HG03025 (cell line): ENCODE measurements at regions not wholly inside any gene's neighbourhood (a gene's known extent, or its start where the extent isn't known, plus 50 kb on each side); places are given as distances from the start of the nearest gene placed in this dataset.
"Not testable (repeated sequence)": the region's sequence is repeated elsewhere in the genome, so short reads cannot be mapped to it uniquely, and the experiment has no call there.

Experiments
- ATAC-seq: cut with Tn5 transposase; IDR thresholded peaks from one replicate; pipeline ENCODE4 v1.9.1; 2021; ENCODE audit warnings: mild to moderate bottlenecking, moderate library complexity; ENCODE audit not compliant: unreplicated experiment, low FRiP score

DNA sequence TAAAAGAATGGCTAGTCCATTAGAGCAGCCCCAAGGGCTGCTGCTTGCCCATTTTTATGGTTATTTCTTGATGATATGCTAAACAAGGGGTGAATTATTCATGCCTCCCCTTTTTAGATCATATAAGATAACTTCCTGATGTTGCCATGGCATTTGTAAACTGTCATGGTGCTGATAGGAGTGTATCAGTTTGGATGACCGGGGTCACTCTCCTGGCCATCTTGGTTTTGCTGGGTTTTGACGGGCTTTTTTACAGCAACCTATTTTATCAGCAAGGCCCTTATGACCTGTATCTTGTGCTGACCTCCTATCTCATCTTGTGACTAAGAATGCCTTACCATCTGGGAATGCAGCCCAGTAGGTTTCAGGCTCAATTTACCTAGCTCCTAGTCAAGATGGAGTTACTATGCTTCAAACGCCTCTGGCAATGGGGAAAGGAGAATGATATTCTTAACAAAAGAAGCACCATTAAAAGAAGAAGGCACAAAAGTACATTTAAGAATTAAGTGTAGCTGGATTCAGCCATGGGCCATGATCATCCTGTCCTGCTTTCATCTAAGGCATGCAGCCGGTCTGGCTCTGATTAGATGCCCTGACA, 1156.0 kb downstream of the PCDH9 start:
- no peak for ATAC-seq

DNA sequence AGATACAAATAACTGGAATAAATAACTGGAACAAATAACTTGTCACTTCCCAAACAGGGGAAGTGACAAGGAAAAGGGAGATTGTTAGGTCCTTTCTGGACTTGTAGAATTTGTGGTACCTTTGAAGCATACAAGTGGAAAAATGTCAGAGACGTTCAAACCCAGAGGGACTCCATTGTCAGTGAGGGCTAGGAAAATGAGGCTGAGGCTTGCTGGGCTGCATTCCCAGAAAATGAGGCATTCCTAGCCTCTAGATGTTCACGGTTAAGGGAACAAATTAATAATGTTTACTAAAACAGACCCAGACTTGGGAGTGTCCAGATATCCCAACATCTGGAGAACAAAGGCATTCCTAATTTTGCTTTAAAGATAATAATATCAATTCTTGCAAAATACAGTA, 1158.0 kb downstream of the PCDH9 start:
- not testable (repeated sequence) for ATAC-seq

DNA sequence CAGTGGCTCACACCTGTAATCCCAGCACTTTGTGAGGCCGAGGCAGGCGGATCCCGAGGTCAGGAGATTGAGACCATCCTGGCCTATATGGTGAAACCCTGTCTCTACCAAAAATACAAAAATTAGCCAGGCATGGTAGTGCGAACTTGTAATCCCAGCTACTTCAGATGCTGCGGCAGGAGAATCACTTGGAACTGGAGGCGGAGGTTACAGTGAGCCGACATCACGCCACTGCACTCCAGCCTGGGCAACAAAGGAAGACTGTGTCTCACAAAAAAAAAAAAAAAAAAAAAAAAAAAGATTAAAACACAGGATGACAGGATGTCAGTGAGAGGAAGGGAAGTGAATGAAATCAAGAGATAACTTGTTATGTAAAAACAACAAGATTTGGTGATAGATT, 1158.5 kb downstream of the PCDH9 start:
- no peak for ATAC-seq

DNA sequence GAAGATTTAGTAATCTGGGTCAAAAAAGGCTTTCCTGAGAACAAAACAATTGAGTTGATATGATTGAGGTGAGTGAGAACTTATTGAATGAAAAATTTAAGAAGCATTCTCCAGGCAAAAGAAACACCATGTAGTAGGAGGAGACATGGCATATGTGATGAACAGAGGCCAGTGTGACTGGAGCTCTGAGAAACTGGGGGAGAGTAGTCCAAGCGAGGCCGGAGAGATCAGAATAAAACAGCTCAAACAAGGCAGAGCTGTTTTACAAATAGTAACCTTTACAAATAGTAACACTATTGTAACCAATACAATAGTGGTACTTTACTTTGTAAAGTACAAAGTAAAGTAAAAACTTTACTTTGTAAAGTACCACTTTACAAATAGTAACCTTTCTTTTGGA, 1159.1 kb downstream of the PCDH9 start:
- no peak for ATAC-seq

DNA sequence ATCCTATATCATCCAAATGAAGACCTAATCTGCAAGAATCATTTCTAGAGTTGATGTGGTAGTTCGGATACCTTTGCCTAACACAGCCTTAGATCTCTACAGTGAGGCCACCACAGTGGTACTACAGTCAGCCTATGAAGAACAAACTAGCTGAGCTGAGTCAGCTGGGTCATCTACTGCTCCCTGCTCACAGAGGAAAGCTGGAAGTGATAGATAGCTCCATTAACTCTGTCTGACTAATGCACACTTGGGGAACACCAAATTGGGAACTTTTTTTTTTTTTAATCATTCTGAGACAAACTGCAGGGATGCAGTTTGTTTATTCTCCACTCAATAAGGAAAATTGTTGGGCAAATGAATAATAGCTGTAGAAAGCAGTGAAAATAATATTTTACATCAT, 1160.6 kb downstream of the PCDH9 start:
- no peak for ATAC-seq

DNA sequence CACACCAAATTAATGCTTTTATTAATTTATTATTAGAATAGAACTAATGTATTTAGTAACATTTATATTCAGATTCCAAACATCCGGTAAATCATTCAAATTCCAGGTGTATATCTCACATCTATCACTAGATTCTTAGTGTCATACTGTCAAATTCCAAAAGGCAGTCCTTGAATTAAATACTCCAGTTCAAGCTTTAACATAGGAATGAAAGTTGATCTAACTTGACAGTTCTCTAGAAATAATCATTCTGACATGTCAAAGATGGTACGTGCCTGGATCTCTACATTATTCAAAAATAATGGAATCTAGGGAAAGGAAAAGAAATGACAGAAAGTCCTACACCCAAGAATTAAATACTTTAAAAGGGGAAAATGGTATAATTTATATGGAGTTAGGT, 1161.5 kb downstream of the PCDH9 start:
- ATAC-seq, result no peak

DNA sequence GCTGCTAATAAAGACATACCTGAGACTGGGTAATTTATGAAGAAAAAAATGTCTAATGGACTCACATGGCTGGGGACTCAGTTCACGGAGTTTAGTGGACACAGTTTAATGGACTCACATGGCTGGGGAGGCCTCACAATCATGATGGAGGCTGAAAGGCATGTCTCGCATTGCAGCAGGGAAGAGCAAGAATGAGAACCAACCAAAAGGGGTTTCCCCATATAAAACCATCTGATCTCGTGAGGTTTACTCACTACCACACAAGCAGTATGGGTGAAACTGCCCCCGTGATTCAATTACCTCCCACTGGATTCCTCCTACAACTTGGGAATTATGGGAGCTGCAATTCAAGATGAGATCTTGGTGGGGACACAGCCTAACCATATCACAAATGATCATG, 1181.2 kb downstream of the PCDH9 start:
- ATAC-seq, result no peak

DNA sequence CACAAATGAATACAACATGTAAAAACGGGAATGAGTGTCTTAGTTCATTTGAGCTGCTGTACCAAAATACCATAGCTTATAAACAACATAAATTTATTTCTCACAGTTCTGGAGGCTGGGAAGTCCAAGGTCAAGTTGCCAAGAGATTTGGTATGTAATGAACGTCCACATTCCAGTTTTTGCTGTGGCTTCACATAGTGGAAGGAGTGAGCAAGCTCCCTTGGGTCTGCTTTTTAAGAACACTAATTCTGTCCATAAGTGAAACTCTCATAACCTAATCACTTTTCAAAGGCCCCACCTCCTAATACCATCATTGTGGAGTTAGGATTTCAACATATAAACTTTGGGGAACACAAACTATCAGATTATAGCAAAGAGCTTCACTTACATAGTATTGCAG, 1189.6 kb downstream of the PCDH9 start:
- no peak for ATAC-seq

DNA sequence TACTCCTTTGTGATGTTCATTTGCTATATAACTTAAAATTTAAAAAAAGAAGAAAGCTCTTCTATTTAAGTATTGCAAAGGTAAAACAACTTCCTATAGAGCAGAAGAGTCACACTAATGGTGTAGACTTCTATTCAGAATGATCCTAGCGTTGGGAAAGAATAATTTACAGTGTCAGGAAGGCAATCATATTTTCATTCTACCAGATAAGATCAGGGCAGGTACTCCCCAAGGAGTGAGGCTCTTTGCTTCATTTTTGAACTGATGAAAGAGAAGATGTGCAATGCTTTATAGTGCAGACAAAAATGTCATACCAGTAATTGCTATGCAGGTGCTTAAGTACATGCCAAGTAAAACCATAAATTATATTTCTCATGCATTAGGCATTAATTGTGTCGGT, 1193.0 kb downstream of the PCDH9 start:
- ATAC-seq, result no peak

DNA sequence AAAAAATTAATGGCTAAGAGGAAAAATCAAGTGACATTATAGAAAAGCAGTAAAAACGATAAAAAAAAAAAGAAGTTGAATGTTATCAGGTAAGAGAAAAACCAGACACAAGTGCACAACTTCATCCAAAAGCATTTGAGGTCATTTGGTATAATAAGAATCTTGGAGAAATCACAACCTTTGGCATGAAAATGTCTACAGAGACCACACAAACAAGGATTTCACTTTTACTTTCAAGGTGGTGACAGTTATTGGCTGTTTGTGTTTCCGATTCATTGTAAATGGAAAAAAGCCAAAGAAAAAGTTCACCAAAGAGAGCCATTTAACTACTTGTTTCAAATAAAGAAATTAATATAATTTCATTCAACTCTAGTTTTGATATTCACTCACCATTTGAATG, 1193.5 kb downstream of the PCDH9 start:
- ATAC-seq, result no peak

DNA sequence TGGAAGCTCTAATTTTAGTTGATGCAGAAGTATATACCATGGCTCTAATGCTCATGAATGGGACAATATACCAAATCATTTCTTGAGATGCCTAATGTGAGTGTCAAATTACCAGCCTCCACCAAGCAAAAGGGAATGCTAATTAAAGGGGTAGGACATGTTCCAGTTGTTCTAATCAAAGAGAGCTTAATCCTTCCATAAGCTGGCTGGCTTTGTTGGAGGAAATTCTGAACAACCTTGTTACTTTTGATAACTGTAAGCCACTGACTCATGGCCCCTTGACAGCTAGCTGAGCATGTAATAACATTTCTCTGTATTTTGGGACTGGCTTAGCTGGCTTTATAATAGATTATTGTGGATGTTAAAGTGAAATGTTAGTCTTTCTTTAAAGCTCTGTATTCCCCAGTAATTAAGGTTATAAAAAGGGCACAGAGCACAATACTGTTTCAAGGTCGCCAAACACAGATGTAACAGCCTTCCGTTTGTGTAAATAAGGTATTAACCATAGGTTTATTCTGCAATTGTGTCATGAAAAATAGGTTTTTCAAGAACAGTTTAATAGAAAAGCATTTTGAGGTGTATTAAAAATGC, 1194.0 kb downstream of the PCDH9 start:
- no peak for ATAC-seq

DNA sequence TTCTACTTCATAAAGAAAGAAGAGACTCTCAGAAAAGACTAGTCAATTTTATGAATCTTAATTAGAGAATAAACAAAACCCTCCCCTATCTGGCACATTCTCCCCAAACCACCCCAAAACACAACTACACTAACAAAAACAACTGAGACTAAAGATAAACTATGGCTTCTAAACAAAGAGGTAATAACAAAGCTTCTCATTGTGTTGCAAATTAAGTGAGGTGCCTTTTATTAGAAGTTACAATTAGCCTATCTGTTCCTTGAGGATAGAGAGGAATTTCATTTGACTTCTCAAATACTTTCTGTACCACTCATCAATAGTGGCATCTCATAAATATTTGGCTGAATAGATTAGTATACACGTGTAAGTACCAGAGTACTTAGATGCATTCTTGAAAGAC, 1196.2 kb downstream of the PCDH9 start:
- no peak for ATAC-seq

DNA sequence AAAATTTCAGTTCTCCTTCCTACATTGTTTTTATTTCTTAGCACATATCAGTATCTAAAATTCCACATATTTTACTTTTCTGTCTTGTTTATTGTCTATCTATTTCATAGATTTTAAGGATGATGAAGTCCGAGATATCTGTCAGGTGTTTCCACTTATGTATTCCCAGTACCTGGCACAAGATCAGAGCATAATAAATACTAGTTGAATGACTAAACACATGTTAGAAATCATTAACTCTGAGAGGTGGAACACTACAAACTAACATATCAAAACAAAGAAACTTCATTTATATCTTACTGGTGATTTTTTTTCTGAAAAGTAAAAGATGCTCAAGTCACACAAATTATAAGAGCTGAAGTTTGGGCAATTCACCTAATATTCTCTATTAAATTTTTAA, 1208.3 kb downstream of the PCDH9 start:
- no peak for ATAC-seq

DNA sequence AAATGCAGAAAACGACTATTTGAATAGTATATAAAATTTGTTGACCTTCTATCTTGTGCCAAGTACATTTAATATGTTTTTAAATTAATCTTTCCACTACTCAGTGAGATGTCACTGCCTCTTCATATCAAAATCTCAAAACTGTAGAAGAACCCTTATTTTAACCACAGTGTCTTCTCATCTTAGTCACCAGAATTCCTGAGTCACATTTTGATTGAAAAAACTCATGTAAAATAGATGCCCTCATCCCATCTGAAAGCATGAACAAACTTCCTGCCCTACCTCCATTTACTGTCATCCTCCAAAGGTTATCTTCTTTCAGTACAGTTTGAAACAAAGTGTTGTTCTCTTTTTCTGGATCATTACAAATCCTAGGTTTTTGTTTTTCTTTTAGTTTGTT, 1215.4 kb downstream of the PCDH9 start:
- ATAC-seq, result no peak

DNA sequence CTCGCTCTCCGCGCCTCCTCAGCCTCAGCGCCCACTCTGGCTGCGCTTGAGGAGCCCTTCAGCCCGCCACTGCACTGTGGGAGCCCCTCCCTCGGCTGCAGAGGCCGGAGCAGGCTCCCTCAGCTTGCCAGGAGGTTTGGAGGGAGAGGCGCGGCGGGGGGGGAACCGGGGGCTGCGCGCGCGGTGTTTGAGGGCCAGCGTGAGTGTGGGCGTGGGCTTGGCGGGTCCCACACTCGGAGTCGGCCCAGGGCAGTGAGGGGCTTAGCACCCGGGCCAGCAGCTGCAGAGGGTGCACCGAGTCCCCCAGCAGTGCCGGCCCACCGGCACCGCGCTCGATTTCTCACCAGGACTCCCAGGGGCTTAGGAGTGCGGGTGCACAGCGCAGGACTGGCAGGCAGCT, 1220.9 kb downstream of the PCDH9 start:
- no peak for ATAC-seq

DNA sequence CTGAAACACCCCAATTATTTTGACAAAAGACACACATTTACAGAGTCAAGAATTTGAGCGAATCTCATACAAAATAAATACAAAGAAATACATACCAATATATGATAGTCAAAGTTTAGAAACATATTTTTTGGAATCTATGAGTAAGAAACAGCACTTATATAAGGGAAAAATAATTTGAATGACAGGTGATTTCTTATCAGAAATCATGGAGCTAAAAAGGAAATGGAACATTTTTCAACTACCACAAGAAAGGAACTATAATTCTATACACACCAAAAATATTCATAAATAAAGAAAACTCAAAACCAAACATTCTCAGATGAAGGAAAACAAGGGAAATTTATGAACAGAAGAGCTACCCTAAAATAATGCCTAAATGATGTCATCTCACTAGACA, 1226.6 kb downstream of the PCDH9 start:
- ATAC-seq, result no peak

DNA sequence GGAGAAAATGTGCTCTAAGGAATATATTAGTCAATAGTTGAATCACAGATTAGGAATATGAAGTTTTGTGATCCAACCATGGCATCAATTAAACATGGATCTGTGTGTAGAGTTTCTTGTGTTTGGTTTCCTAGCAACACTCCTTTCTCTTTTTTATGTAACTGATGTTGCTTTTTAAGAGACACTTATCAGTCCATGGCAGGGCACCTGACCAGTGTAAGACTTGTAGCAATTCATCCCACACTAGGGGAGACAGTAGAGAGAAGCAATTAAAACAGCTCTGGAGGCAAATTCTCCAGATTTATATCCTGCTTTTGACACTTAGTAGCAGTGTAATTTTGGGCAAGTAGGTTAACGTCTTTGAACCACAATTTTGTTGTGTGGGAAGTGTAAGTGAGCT, 1229.0 kb downstream of the PCDH9 start:
- ATAC-seq, result no peak

DNA sequence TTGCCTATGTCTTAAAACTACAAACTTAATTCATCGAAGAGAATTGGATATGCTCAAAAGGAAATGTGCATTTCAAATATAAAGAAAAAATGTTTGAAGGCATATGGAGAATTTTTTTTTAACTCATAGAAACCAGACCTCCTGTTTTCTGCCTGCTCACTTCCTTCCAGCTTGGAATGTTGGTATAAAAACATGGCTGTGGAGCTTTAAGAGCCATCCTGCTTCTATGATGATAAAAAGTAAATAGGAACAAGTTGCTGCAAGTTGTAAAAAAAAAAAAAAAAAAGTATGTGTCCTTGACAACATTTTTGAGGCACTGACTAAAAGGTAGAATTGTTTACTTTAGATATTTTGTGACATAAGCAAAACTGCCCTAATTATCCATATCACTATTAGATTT, 1230.7 kb downstream of the PCDH9 start:
- ATAC-seq, result no peak

DNA sequence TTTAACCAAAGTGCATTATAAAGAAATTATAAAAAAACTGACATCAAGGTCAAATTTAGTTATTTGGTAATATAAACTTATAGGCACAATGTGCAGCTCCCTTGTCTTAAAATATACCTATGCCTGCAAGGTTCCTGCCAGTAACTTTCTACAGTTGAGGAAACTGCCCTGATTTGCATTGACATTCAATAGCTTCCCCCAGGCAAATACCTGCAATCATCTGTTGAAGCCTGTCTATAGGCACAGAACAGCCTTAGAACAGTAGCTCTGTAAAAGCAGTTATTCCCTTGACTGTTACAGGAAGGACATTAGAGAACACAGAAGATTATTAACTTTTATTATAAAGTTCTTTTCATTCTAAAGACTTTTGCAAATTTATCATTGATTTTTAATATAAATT, 1239.5 kb downstream of the PCDH9 start:
- no peak for ATAC-seq

DNA sequence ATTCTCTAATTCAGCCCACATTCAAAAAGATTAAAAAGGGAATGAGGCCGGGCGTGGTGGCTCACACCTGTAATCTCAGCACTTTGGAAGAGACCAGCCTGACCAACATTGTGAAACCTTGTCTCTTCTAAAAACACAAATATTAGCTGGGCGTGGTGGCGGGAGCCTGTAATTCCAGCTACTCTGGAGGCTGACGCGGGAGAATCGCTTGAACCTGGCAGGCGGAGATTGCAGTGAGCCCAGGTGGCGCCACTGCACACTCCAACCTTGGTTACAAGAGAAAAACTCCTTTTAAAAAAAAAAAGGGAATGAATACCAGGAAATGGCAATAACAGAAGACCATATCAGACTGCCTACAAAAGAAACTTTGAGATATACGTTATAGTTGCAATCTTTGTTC, 1244.5 kb downstream of the PCDH9 start:
- no peak for ATAC-seq

DNA sequence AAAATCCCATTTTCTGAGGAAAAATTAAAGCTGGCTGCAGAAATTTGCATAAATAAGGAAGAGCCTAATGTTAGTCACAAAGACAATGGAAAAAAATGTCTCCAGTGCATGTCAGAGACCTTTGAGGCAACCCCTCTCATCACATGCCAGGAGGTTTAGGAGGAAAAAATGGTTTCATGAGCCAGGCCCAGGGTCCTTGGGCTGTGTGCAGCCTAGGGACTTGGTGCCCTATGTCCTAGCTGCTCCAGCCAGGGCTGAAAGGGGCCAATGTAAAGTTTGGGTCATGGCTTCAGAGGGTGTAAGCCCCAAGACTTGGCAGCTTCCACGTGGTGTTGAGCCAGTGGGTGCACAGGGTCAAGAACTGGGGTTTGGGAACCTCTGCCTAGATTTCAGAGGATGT, 1252.6 kb downstream of the PCDH9 start:
- ATAC-seq, result no peak

DNA sequence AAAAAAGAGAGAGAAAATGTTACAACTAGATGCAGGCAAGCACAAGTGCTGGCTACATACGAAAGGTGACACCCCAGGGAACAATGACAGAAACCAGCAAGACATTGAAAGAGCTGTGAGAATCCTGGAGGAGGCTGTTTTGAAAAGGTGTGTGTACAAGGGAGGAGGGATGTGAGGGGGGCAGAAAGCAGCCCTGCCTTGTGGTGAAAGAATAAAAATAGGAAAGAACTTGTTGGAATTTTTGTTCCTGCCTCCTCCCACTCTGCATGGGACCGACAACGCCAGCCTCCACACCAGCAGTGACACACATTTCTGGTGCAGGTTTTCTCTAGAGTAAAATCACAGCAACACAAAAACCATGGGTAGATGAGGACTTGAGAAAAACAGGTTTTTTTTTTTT, 1258.6 kb downstream of the PCDH9 start:
- no peak for ATAC-seq

DNA sequence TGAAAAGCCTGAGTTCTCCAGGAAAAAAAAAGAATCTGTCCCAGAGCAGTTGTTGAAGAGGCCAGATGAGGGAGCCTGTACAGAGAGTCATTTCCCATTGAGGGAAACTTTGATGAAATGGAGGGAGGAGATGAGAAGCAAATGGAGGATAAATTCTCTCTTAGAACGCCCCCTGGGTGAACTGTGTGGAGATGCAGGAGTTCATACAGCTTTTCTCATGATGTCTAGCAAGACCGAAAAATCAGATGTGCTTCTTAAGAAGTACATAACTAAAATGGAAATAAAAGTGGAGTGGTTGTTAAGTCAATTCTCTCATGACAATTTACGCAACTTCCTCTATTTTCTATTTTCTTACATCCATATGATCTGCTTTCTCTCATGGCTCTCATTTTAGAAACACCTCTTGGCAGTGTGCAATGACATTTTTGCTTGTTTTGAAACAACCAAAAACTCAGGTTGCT, 1263.1 kb downstream of the PCDH9 start:
- no peak for ATAC-seq
